NCI-H1105 treated with DMSO at 0.1 percent for 48 hours (cell line): ENCODE measurements at regions not wholly inside any gene's neighbourhood (a gene's known extent, or its start where the extent isn't known, plus 50 kb on each side); places are given as distances from the start of the nearest gene placed in this dataset.

Experiments used
- DNase-seq: peaks from one replicate; lab custom pipeline; 2025; lab: John Stamatoyannopoulos, UW

- no peak for DNase-seq
Observed at GRCh38 chr6:105452924-105453756, 50.3 kb upstream of the PREP start.
